Right lobe of liver (tissue), 4 donors: ENCODE measurements at regions not wholly inside any gene's neighbourhood (a gene's known extent, or its start where the extent isn't known, plus 50 kb on each side); places are given as distances from the start of the nearest gene placed in this dataset.

Experiments
- CTCF ChIP-seq, 4 donors: fragments of 200-600 bp in 3 of 4; fragments of 450-650 bp in 1 of 4; IDR thresholded peaks; one replicate each; pipeline versions ENCODE4 v1.5.1 to v1.8.0; 2016 to 2022; ENCODE audit warnings: antibody characterized with exemption in 4 of 4, mild to moderate bottlenecking in 2 of 4
- POLR2A ChIP-seq: fragments of 450-650 bp; IDR thresholded peaks from one replicate; pipeline ENCODE4 v1.6.1; 2017; ENCODE audit warnings: antibody characterized with exemption, mild to moderate bottlenecking
- donor health status: DM: no; HTN: no; CAD: no.
- donor health status: DM: no; HTN: no; CAD: no.
- donor health status: DM: no; HTN: yes; CAD: no.

- TF ChIP-seq CTCF (IDR thresholded peaks at IDR 0.05) (no peak), POLR2A (no peak)
Observed at GRCh38 chr6:139653111-139653510, 278.7 kb upstream of the CITED2 start.
